Hepatocyte (in vitro differentiated cells): ENCODE measurements at regions not wholly inside any gene's neighbourhood (a gene's known extent, or its start where the extent isn't known, plus 50 kb on each side); places are given as distances from the start of the nearest gene placed in this dataset.
"Not testable (repeated sequence)": the region's sequence is repeated elsewhere in the genome, so short reads cannot be mapped to it uniquely, and the experiment has no call there.

Experiments used
- DNase-seq: peaks from one replicate; pipeline ENCODE4 v3.0.0-alpha.2; 2016; ENCODE audit warnings: low spot score
- H2AFZ ChIP-seq: fragments of 200-600 bp; sonication (generic); 2 replicates; pipeline ENCODE4 v1.6.0; 2016; ENCODE audit warnings: antibody characterized with exemption, mild to moderate bottlenecking
- H3K27ac ChIP-seq: fragments of 200-600 bp; sonication (generic); 2 replicates; pipeline ENCODE4 v1.5.1; 2016; ENCODE audit warnings: mild to moderate bottlenecking
- H3K27me3 ChIP-seq: fragments of 200-600 bp; sonication (generic); 2 replicates; pipeline ENCODE4 v1.6.1; 2016
- H3K36me3 ChIP-seq: fragments of 200-600 bp; sonication (generic); replicated peaks from 2 replicates; pipeline ENCODE4 v1.5.1; 2016; ENCODE audit warnings: low read depth; ENCODE audit not compliant: insufficient read depth
- H3K4me1 ChIP-seq: fragments of 200-600 bp; sonication (generic); 2 replicates; pipeline ENCODE4 v1.5.1; 2016; ENCODE audit warnings: mild to moderate bottlenecking, moderate library complexity; ENCODE audit not compliant: insufficient read depth
- H3K4me2 ChIP-seq: fragments of 200-600 bp; sonication (generic); 2 replicates; pipeline ENCODE4 v1.6.0; 2016
- H3K4me3 ChIP-seq: fragments of 200-600 bp; sonication (generic); 2 replicates; pipeline ENCODE4 v1.5.1; 2016; ENCODE audit warnings: mild to moderate bottlenecking
- H3K79me2 ChIP-seq: fragments of 200-600 bp; sonication (generic); 2 replicates; pipeline ENCODE4 v1.6.0; 2017; ENCODE audit warnings: mild to moderate bottlenecking
- H3K9me2 ChIP-seq: fragments of 200-600 bp; sonication (generic); replicated peaks from 2 replicates; pipeline ENCODE4 v1.6.0; 2017; ENCODE audit warnings: mild to moderate bottlenecking; ENCODE audit not compliant: insufficient read depth
- H3K9me3 ChIP-seq: fragments of 200-600 bp; sonication (generic); 2 replicates; pipeline ENCODE4 v1.5.1; 2016; ENCODE audit warnings: low read depth, mild to moderate bottlenecking
- H4K20me1 ChIP-seq: fragments of 200-600 bp; sonication (generic); 2 replicates; pipeline ENCODE4 v1.6.0; 2016; ENCODE audit warnings: mild to moderate bottlenecking; ENCODE audit not compliant: insufficient read depth, poor library complexity, severe bottlenecking
- EZH2 ChIP-seq: fragments of 200-600 bp; sonication (generic); IDR thresholded peaks from 2 replicates; pipeline ENCODE4 v1.6.1; 2016; ENCODE audit warnings: antibody characterized with exemption, mild to moderate bottlenecking, borderline replicate concordance
- EZH2phosphoT487 ChIP-seq: fragments of 200-600 bp; sonication (generic); IDR thresholded peaks from one replicate; pipeline ENCODE4 v1.6.1; 2018; ENCODE audit warnings: antibody characterized with exemption, mild to moderate bottlenecking, low read depth, moderate library complexity; ENCODE audit not compliant: unreplicated experiment, severe bottlenecking
- WGBS: methylation state at CpG from one replicate; pipeline ENCODE4 v1.1.6; 2016; ENCODE audit warnings: low lambda C conversion rate; ENCODE audit errors: missing lambda C conversion rate; 5-methylcytosine and 5-hydroxymethylcytosine counted together
- TF ChIP-seq, protein P1 (sequence below): fragments of 200-600 bp; sonication (generic); IDR thresholded peaks from 2 replicates; pipeline ENCODE4 v1.5.1; 2016; ENCODE audit warnings: antibody characterized with exemption, mild to moderate bottlenecking; ENCODE audit not compliant: poor library complexity

DNA sequence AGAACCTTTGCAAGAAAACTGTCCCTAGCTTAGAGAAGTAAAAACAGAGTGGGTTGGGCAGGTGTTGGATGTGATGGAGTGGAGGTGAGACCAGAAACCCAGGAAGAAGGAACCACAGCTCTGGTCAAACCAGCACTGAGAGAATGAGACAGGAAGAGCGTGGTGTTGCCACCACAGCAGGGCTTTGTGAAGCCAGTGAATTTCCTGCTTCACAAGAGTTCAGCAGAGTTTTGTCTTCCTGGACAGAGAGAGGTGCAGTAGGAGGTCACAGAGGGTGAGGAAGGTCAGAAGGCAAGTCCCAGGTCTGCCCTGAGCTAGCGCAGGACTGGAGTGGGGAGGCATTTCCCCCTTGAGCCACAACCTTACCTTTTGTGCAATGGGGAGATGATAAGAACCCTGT, 2306.2 kb upstream of the ACO1 start:
- no peaks in the 10 kb centered on the region for H4K20me1 ChIP-seq
- no peak overlapping the region for H3K4me3 ChIP-seq
- H3K9me3 ChIP-seq: no peaks in the 10 kb centered on the region
- H3K4me2 ChIP-seq: no peak overlapping the region
- no peaks in the 10 kb centered on the region for H3K36me3 ChIP-seq
- no peaks in the 10 kb centered on the region for H3K9me2 ChIP-seq
- H3K27me3 ChIP-seq: no peaks in the 10 kb centered on the region
- no peak overlapping the region for H2AFZ ChIP-seq
- no peak for DNase-seq
- H3K79me2 ChIP-seq: no peaks in the 10 kb centered on the region
- TF ChIP-seq EZH2phosphoT487: no peak
- no peak for TF ChIP-seq EZH2
- TF ChIP-seq, protein P1, sequence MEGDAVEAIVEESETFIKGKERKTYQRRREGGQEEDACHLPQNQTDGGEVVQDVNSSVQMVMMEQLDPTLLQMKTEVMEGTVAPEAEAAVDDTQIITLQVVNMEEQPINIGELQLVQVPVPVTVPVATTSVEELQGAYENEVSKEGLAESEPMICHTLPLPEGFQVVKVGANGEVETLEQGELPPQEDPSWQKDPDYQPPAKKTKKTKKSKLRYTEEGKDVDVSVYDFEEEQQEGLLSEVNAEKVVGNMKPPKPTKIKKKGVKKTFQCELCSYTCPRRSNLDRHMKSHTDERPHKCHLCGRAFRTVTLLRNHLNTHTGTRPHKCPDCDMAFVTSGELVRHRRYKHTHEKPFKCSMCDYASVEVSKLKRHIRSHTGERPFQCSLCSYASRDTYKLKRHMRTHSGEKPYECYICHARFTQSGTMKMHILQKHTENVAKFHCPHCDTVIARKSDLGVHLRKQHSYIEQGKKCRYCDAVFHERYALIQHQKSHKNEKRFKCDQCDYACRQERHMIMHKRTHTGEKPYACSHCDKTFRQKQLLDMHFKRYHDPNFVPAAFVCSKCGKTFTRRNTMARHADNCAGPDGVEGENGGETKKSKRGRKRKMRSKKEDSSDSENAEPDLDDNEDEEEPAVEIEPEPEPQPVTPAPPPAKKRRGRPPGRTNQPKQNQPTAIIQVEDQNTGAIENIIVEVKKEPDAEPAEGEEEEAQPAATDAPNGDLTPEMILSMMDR: no peak
- no peak overlapping the region for H3K27ac ChIP-seq
- H3K4me1 ChIP-seq: no peaks in the 10 kb centered on the region
- WGBS: 98% methylated on average over 2 of the region's 2 CpGs

DNA sequence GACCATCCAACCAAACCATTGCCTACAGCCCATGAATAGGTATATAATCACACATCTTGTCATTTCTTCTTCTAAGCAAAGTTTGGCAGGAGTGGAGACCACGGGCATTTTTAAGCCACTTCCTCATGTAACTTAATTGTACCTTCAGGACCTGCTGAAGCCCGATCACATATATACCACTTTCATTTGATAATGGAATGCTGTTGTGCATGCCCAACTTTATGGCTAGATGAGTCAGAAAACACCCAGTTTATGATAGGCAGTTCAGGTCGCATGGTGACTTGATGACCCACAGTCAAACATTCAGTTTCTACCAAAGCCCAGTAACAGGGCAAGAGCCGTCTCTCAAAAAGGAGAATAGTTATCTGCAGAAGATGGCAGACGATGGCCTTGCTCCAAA, 2295.0 kb upstream of the ACO1 start:
- no peaks in the 10 kb centered on the region for H3K4me1 ChIP-seq
- H2AFZ ChIP-seq: no peak overlapping the region
- TF ChIP-seq, protein P1: no peak
- H3K36me3 ChIP-seq: no peaks in the 10 kb centered on the region
- no peak overlapping the region for H3K27ac ChIP-seq
- no peak overlapping the region for H3K4me3 ChIP-seq
- H3K9me3 ChIP-seq: no peaks in the 10 kb centered on the region
- no peak overlapping the region for H3K4me2 ChIP-seq
- H3K79me2 ChIP-seq: no peaks in the 10 kb centered on the region
- 80% methylated on average over 5 of the region's 5 CpGs for WGBS
- H3K27me3 ChIP-seq: no peaks in the 10 kb centered on the region
- no peaks in the 10 kb centered on the region for H3K9me2 ChIP-seq
- no peak for DNase-seq
- no peaks in the 10 kb centered on the region for H4K20me1 ChIP-seq

DNA sequence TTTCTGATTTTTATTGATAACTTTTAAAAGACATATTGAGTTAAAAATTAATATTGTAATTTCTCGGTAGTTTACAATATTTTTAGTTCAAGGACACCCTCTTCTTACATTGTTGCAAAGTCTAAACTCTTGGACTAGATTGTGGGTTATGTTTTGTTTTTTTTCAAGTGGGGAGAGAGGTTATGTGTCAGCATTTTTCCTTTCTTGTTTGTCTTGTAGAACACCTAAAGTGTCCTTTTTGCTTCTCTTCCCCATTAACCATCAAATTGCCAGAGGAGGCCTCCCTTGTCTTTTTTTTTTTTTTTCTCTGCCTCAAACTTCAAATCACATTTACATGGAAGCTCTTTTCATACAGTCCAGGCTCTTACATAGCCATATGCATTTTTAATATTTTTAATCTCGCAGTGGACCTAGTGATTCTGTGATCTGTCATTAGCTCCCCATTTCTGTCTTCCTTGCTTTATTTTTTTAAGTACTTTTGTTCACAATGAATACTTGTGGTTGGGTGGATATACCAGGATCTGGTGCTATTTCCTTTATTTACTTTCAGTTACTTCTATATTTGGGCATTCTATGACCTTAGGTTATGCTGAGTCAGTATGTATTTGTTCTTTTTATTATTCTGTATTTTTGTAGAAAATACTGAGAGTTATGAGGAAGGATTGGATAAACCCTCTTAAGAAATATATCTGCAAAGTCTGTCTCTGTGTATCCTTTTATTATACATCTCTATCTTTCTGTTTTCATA, 2280.6 kb upstream of the ACO1 start:
- Histone ChIP-seq H3K4me3 (no peak overlapping the region), H3K36me3 (no peaks in the 10 kb centered on the region), H4K20me1 (no peaks in the 10 kb centered on the region), H3K4me2 (no peak overlapping the region), H3K79me2 (no peaks in the 10 kb centered on the region), H3K9me3 (no peaks in the 10 kb centered on the region), H3K9me2 (no peaks in the 10 kb centered on the region), H3K4me1 (no peaks in the 10 kb centered on the region), H3K27ac (no peak overlapping the region), H3K27me3 (no peaks in the 10 kb centered on the region), H2AFZ (no peak overlapping the region)
- DNase-seq: no peak
- 48% methylated on average over 2 of the region's 2 CpGs for WGBS
- TF ChIP-seq EZH2 (no peak), EZH2phosphoT487 (no peak)
- TF ChIP-seq, protein P1: no peak

DNA sequence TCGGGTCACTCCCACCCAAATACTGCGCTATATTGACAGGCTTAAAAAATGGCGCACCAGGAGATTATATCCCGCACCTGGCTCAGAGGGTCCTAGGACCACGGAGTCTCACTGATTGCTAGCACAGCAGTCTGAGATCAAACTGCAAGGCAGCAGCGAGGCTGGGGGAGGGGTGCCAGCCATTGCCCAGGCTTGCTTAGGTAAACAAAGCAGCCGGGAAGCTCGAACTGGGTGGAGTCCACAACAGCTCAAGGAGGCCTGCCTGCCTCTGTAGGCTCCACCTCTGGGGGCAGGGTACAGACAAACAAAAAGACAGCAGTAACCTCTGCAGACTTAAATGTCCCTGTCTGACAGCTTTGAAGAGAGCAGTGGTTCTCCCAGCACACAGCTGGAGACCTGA, 2277.3 kb upstream of the ACO1 start:
- not testable (repeated sequence) for H3K4me2 ChIP-seq, DNase-seq, H2AFZ ChIP-seq, H4K20me1 ChIP-seq, H3K4me3 ChIP-seq, H3K27me3 ChIP-seq, H3K36me3 ChIP-seq, H3K27ac ChIP-seq, H3K9me3 ChIP-seq, H3K79me2 ChIP-seq, H3K4me1 ChIP-seq, H3K9me2 ChIP-seq
- WGBS: 90% methylated on average over 8 of the region's 8 CpGs
